ENCODE measurements at regions not wholly inside any gene's neighbourhood (a gene's known extent, or its start where the extent isn't known, plus 50 kb on each side); places are given as distances from the start of the nearest gene placed in this dataset.

GRCh38 chr16:14350626-14351025 lies 279.4 kb downstream of the PARN start:
- H3K27me3 ChIP-seq (ENCODE audit: insufficient read depth, low read length): no peaks in the 10 kb centered on the region
- no peaks in the 10 kb centered on the region for H4K20me1 ChIP-seq (ENCODE audit: control insufficient read depth, insufficient read depth, insufficient read length)
- no peak overlapping the region for H3K56ac ChIP-seq (ENCODE audit: insufficient read length, low read depth, low read length)
- Mint-ChIP-seq H3K27ac (no peak overlapping the region), H3K9me3 (peaks cover 2 to 8% of the 10 kb centered on the region in 2 experiments), H3K36me3 (ENCODE audit: insufficient read depth in 1 of 3, low read depth in 3 of 3) (peaks cover 0 to 9% (median 2%) of the 10 kb centered on the region in 3 experiments; a peak in 5 of 7 replicates), H3K4me1 (peaks cover 10 to 16% of the 10 kb centered on the region in 2 experiments), H3K27me3 (ENCODE audit: low read depth) (no peaks in the 10 kb centered on the region; the same call in 1 of the 2 replicates), H3K4me3 (no peak overlapping the region)
- no peak overlapping the region for H3K9ac ChIP-seq (ENCODE audit: extremely low read depth, insufficient read length, low read length)
- H3K9me3 ChIP-seq (ENCODE audit: control insufficient read depth, low read depth, low read length): no peaks in the 10 kb centered on the region
- H3K27ac ChIP-seq (ENCODE audit: insufficient read length, low read depth, low read length): no peak overlapping the region
- no peak overlapping the region for H4K8ac ChIP-seq (replicated peaks; ENCODE audit: insufficient read length, low read depth, low read length)
- H2AK5ac ChIP-seq (ENCODE audit: insufficient read length, low read length): no peak overlapping the region
- no peak overlapping the region for H2BK15ac ChIP-seq (ENCODE audit: low read depth, low read length)
- H4K91ac ChIP-seq (ENCODE audit: insufficient read length, low read depth, low read length): no peak overlapping the region
- H3K14ac ChIP-seq (ENCODE audit: insufficient read depth, low read length): no peak overlapping the region
- H2BK5ac ChIP-seq (ENCODE audit: insufficient read length, low read length): no peak overlapping the region
- no peaks in the 10 kb centered on the region for H3K79me2 ChIP-seq (ENCODE audit: insufficient read depth, low read length)
- H3K23ac ChIP-seq (ENCODE audit: insufficient read length, low read depth, low read length): no peak overlapping the region
- H3K18ac ChIP-seq (ENCODE audit: insufficient read length, low read depth, low read length): no peak overlapping the region
- no peak overlapping the region for H2BK12ac ChIP-seq (ENCODE audit: insufficient read length, low read depth, low read length)
- no peaks in the 10 kb centered on the region; the same call in 1 of the 2 replicates for H3K4me1 ChIP-seq (ENCODE audit: insufficient read depth, low read length)
- no peak for DNase-seq
- no peak overlapping the region for H2BK120ac ChIP-seq (ENCODE audit: low read depth, low read length, poor library complexity, severe bottlenecking)
- no peak overlapping the region for H2AFZ ChIP-seq (ENCODE audit: low read length)
- H3K23me2 ChIP-seq (ENCODE audit: insufficient read length, low read depth, low read length, poor library complexity, severe bottlenecking): no peaks in the 10 kb centered on the region
- no CpG with 5 or more reads among the region's 8 CpGs for WGBS (ENCODE audit: extremely low coverage, insufficient read length, low lambda C conversion rate)
- TF ChIP-seq, protein P1, sequence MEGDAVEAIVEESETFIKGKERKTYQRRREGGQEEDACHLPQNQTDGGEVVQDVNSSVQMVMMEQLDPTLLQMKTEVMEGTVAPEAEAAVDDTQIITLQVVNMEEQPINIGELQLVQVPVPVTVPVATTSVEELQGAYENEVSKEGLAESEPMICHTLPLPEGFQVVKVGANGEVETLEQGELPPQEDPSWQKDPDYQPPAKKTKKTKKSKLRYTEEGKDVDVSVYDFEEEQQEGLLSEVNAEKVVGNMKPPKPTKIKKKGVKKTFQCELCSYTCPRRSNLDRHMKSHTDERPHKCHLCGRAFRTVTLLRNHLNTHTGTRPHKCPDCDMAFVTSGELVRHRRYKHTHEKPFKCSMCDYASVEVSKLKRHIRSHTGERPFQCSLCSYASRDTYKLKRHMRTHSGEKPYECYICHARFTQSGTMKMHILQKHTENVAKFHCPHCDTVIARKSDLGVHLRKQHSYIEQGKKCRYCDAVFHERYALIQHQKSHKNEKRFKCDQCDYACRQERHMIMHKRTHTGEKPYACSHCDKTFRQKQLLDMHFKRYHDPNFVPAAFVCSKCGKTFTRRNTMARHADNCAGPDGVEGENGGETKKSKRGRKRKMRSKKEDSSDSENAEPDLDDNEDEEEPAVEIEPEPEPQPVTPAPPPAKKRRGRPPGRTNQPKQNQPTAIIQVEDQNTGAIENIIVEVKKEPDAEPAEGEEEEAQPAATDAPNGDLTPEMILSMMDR (conservative IDR thresholded peaks at IDR 0.05): no peak
- no peak overlapping the region for H3K4me2 ChIP-seq (ENCODE audit: insufficient read depth, insufficient read length, low read length)
- no peak overlapping the region for H2BK20ac ChIP-seq (ENCODE audit: low read depth, low read length, poor library complexity, severe bottlenecking)
- no peak overlapping the region for H4K5ac ChIP-seq (ENCODE audit: insufficient read length, low read depth, low read length)
- no peaks in the 10 kb centered on the region for H3K79me1 ChIP-seq (ENCODE audit: insufficient read depth, low read depth, low read length, poor library complexity, severe bottlenecking)
- H3T11ph ChIP-seq (ENCODE audit: low read length): no peak overlapping the region
- H3K4ac ChIP-seq (ENCODE audit: low read depth, low read length): no peak overlapping the region

Data from H9 (cell line).